ENCODE measurements at regions not wholly inside any gene's neighbourhood (a gene's known extent, or its start where the extent isn't known, plus 50 kb on each side); places are given as distances from the start of the nearest gene placed in this dataset.
"Not testable (repeated sequence)": the region's sequence is repeated elsewhere in the genome, so short reads cannot be mapped to it uniquely, and the experiment has no call there.

DNA sequence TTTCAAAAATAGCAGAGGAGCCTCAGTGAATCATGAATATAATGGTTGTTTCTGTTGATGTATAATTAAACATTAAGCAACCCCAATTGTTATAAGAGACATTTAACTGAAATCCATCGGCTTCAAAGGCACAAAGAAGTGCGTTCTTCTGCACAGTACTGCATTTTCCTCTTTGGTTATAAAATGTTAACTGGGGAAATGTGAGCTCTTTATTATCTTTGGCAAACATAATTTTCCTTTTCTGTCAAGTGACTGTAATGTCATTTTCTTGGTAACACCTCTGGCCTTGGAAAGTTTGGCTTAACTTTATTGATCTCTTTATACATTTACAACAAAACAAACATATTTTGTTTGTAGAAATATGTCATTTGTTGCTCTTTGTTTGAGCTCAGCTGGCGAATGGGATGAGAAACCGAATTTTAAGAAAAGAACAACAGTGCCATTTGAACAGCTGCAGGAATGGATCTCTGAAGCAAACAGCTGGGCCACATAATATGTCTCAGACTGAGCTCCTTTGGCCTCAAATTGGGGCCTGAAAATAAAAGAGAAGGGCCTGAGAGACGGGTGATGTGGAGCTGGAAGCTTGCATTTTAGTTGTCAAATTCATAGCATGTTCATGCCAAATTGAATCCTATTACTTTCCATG lies 427.0 kb upstream of the SPTLC3 start:
- no peak overlapping the region for H3K9ac ChIP-seq (ENCODE audit: low read length)
- H3F3A ChIP-seq (ENCODE audit: low read length, unreplicated experiment): no peaks in the 10 kb centered on the region
- H3K9me2 ChIP-seq (replicated peaks; ENCODE audit: low read length): no peaks in the 10 kb centered on the region
- H3K79me2 ChIP-seq (ENCODE audit: low read length): no peaks in the 10 kb centered on the region
- CTCF ChIA-PET: interaction anchor here (0.6 kb wide), 1 partner anchor 538 kb away, joined by 4 read pairs; no protein-coding TSS in a partner anchor
- H2AFZ ChIP-seq (ENCODE audit: low read length): no peak overlapping the region
- TF ChIP-seq, protein P1, sequence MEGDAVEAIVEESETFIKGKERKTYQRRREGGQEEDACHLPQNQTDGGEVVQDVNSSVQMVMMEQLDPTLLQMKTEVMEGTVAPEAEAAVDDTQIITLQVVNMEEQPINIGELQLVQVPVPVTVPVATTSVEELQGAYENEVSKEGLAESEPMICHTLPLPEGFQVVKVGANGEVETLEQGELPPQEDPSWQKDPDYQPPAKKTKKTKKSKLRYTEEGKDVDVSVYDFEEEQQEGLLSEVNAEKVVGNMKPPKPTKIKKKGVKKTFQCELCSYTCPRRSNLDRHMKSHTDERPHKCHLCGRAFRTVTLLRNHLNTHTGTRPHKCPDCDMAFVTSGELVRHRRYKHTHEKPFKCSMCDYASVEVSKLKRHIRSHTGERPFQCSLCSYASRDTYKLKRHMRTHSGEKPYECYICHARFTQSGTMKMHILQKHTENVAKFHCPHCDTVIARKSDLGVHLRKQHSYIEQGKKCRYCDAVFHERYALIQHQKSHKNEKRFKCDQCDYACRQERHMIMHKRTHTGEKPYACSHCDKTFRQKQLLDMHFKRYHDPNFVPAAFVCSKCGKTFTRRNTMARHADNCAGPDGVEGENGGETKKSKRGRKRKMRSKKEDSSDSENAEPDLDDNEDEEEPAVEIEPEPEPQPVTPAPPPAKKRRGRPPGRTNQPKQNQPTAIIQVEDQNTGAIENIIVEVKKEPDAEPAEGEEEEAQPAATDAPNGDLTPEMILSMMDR (conservative IDR thresholded peaks at IDR 0.05; ENCODE audit: low read depth, low read length): no peak
- TF ChIP-seq EZH2phosphoT487 (IDR thresholded peaks at IDR 0.05; ENCODE audit: borderline replicate concordance, low read length) (no peak), EZH2 (IDR thresholded peaks at IDR 0.05; ENCODE audit: low read length, unreplicated experiment) (no peak)
- H3K4me3 ChIP-seq (ENCODE audit: low read length): no peak overlapping the region
- H3K27ac ChIP-seq (ENCODE audit: low read length): no peak overlapping the region
- intact Hi-C loops (cut with micrococcal nuclease): no loop called here
- DNase-seq (no peak), ATAC-seq (no peak)
- no peaks in the 10 kb centered on the region for H3K9me3 ChIP-seq (ENCODE audit: low read length)
- H3K4me2 ChIP-seq (ENCODE audit: low read length): no peak overlapping the region
- POLR2A ChIA-PET (ENCODE audit: unreplicated experiment): no interaction called here
- no peaks in the 10 kb centered on the region for H3K4me1 ChIP-seq (ENCODE audit: insufficient read depth, low read length)
- BruUV-seq (replicated peaks): no TSS peak
- no peaks in the 10 kb centered on the region for H4K20me1 ChIP-seq (ENCODE audit: low read length)
- H3K27me3 ChIP-seq (ENCODE audit: low read length): peaks cover 18% of the 10 kb centered on the region
- H3K36me3 ChIP-seq (ENCODE audit: low read depth, low read length): no peaks in the 10 kb centered on the region

DNA sequence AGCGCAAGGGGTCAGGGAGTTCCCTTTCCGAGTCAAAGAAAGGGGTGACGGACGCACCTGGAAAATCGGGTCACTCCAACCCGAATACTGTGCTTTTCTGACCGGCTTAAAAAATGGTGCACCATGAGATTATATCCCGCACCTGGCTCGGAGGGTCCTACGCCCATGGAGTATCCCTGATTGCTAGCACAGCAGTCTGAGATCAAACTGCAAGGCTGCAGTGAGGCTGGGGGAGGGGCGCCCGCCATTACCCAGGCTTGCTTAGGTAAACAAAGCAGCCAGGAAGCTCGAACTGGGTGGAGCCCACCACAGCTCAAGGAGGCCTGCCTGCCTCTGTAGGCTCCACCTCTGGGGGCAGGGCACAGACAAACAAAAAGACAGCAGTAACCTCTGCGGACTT lies 426.1 kb upstream of the SPTLC3 start:
- H3K9me2 ChIP-seq (replicated peaks; ENCODE audit: low read length); H3F3A ChIP-seq (ENCODE audit: low read length, unreplicated experiment); CTCF ChIA-PET; H3K4me1 ChIP-seq (ENCODE audit: insufficient read depth, low read length); intact Hi-C loops (cut with micrococcal nuclease); POLR2A ChIA-PET (ENCODE audit: unreplicated experiment); ATAC-seq; H3K4me3 ChIP-seq (ENCODE audit: low read length); H3K79me2 ChIP-seq (ENCODE audit: low read length); H4K20me1 ChIP-seq (ENCODE audit: low read length); H3K9ac ChIP-seq (ENCODE audit: low read length); DNase-seq; H2AFZ ChIP-seq (ENCODE audit: low read length); H3K27ac ChIP-seq (ENCODE audit: low read length); H3K4me2 ChIP-seq (ENCODE audit: low read length); H3K36me3 ChIP-seq (ENCODE audit: low read depth, low read length); H3K9me3 ChIP-seq (ENCODE audit: low read length); BruUV-seq (replicated peaks): not testable (repeated sequence)
- H3K27me3 ChIP-seq (ENCODE audit: low read length): peaks cover 18% of the 10 kb centered on the region

DNA sequence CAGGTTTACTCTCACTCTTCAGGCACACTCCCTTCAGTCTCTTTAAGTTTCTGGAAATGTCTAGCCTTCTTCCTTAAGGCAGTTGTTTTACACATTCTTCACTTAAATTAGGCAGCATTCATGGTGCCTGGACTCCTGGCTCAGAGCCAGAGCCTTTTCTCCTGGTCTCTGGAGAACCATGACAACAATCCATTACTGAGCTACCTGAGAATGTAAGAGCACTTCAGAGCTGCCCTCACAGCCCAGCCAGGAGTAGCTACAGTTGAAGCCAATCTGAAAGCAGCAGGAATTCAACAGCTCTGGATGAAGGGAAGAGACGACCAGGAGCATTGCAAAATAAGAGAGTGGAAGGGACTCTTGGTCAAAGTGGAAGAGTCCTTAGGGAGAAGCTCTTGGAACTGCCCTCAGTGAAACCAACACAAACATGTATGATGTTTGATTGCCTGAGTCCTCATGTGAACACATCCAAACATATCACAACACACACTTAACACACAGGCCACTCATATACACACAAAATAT lies 416.8 kb upstream of the SPTLC3 start:
- no peak for ATAC-seq
- ChIA-PET POLR2A (ENCODE audit: unreplicated experiment) (no interaction called here), CTCF (no interaction called here)
- H3K9me3 ChIP-seq (ENCODE audit: low read length): no peaks in the 10 kb centered on the region
- H3K4me3 ChIP-seq (ENCODE audit: low read length): no peak overlapping the region
- no peak overlapping the region for H3K4me2 ChIP-seq (ENCODE audit: low read length)
- no peak overlapping the region for H3K27ac ChIP-seq (ENCODE audit: low read length)
- intact Hi-C loops (cut with micrococcal nuclease): no loop called here
- no peaks in the 10 kb centered on the region for H3K36me3 ChIP-seq (ENCODE audit: low read depth, low read length)
- no peaks in the 10 kb centered on the region for H4K20me1 ChIP-seq (ENCODE audit: low read length)
- no peaks in the 10 kb centered on the region for H3K4me1 ChIP-seq (ENCODE audit: insufficient read depth, low read length)
- H3K27me3 ChIP-seq (ENCODE audit: low read length): peaks cover 43% of the 10 kb centered on the region
- H3F3A ChIP-seq (ENCODE audit: low read length, unreplicated experiment): no peaks in the 10 kb centered on the region
- no peaks in the 10 kb centered on the region for H3K9me2 ChIP-seq (replicated peaks; ENCODE audit: low read length)
- TF ChIP-seq, protein P1 (conservative IDR thresholded peaks at IDR 0.05; ENCODE audit: low read depth, low read length): no peak
- TF ChIP-seq EZH2 (IDR thresholded peaks at IDR 0.05; ENCODE audit: low read length, unreplicated experiment) (no peak), EZH2phosphoT487 (IDR thresholded peaks at IDR 0.05; ENCODE audit: borderline replicate concordance, low read length) (no peak)
- no peak for DNase-seq
- H3K9ac ChIP-seq (ENCODE audit: low read length): no peak overlapping the region
- BruUV-seq (replicated peaks): no TSS peak
- H2AFZ ChIP-seq (ENCODE audit: low read length): no peak overlapping the region
- H3K79me2 ChIP-seq (ENCODE audit: low read length): no peaks in the 10 kb centered on the region

Measured in PC-3 (cell line).